ENCODE measurements at regions not wholly inside any gene's neighbourhood (a gene's known extent, or its start where the extent isn't known, plus 50 kb on each side); places are given as distances from the start of the nearest gene placed in this dataset.

DNA sequence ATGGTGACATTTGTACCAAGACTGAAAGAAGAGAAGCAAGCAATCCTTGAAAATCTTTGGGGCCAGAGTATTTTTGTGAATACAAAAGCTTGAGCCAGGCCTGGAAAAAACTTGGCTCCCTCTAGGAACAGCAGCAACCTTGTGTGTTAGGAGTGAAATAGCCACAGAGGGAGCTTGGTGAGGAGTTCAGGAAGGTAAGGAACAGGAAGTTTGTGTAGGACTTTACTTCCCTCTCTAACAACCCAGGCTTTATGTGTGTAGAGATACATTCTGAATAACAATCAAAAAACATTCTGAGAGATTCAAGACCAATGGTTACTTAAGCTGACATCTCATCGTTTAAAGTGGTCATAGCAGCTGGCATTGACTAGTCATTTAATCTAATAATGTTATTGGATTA is 668.5 kb downstream of the PCDH18 start:
- TF ChIP-seq CTCF (IDR thresholded peaks at IDR 0.05; ENCODE audit: low read depth, low read length, poor library complexity, severe bottlenecking) (no peak), EZH2phosphoT487 (IDR thresholded peaks at IDR 0.05; ENCODE audit: borderline replicate concordance, low read length) (no peak)
